ENCODE measurements at regions not wholly inside any gene's neighbourhood (a gene's known extent, or its start where the extent isn't known, plus 50 kb on each side); places are given as distances from the start of the nearest gene placed in this dataset.

- TF ChIP-seq POLR2A (IDR thresholded peaks at IDR 0.05): no peak
- TF ChIP-seq CTCF (IDR thresholded peaks at IDR 0.05 in 8 of 11, conservative IDR thresholded peaks at IDR 0.05 in 3 of 11): no peak
Observed at GRCh38 chr7:136030330-136030729, 53.2 kb upstream of the MTPN start.
